ENCODE measurements at regions not wholly inside any gene's neighbourhood (a gene's known extent, or its start where the extent isn't known, plus 50 kb on each side); places are given as distances from the start of the nearest gene placed in this dataset.

DNA sequence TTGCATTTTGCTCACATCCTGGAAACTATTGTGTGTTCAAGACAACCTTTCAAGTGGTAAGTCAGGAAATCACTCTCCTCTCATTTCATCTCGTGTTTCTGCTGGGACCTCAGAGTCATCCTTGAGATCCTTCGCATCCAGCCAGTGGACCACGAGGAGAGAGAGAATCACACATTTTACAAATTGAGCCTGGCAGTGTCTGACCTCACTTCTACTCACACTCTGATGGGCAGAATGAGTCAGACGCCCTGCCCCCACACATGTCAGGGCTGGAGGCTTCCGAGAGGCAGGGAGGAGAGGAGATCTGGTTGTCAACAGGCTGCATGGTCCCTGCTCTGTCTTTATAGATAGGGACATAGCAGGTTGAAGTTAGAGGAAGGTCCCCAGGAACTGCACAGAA, 509.7 kb downstream of the AJAP1 start:
- intact Hi-C loops (cut with micrococcal nuclease) = no loop called here
- TF ChIP-seq EZH2phosphoT487 (IDR thresholded peaks at IDR 0.05; ENCODE audit: borderline replicate concordance, low read length) (no peak), EZH2 (IDR thresholded peaks at IDR 0.05; ENCODE audit: low read length, unreplicated experiment) (no peak), CTCF (conservative IDR thresholded peaks at IDR 0.05; ENCODE audit: low read depth, low read length) (no peak)
- Histone ChIP-seq H2AFZ (ENCODE audit: low read length) (no peak overlapping the region), H4K20me1 (ENCODE audit: low read length) (no peaks in the 10 kb centered on the region), H3K4me3 (ENCODE audit: low read length) (no peak overlapping the region), H3K27me3 (ENCODE audit: low read length) (no peaks in the 10 kb centered on the region), H3K79me2 (ENCODE audit: low read length) (no peaks in the 10 kb centered on the region), H3K4me2 (ENCODE audit: low read length) (no peak overlapping the region), H3K27ac (ENCODE audit: low read length) (no peak overlapping the region), H3K36me3 (ENCODE audit: low read depth, low read length) (no peaks in the 10 kb centered on the region), H3K9me2 (replicated peaks; ENCODE audit: low read length) (no peaks in the 10 kb centered on the region), H3K9ac (ENCODE audit: low read length) (no peak overlapping the region), H3K9me3 (ENCODE audit: low read length) (peaks cover 19% of the 10 kb centered on the region), H3K4me1 (ENCODE audit: insufficient read depth, low read length) (no peaks in the 10 kb centered on the region), H3F3A (ENCODE audit: low read length, unreplicated experiment) (no peaks in the 10 kb centered on the region)
- CTCF ChIA-PET = no interaction called here
- ATAC-seq (no peak), DNase-seq (no peak)
- BruUV-seq (replicated peaks) = no TSS peak
- POLR2A ChIA-PET (ENCODE audit: unreplicated experiment) = no interaction called here

GRCh38 chr1:5161372-5161771, 507.0 kb downstream of the AJAP1 start:
- Histone ChIP-seq H3K9me2 (replicated peaks; ENCODE audit: low read length) (no peaks in the 10 kb centered on the region), H4K20me1 (ENCODE audit: low read length) (no peaks in the 10 kb centered on the region), H3F3A (ENCODE audit: low read length, unreplicated experiment) (no peaks in the 10 kb centered on the region), H3K4me1 (ENCODE audit: insufficient read depth, low read length) (no peaks in the 10 kb centered on the region), H3K4me2 (ENCODE audit: low read length) (no peak overlapping the region), H3K9ac (ENCODE audit: low read length) (no peak overlapping the region), H2AFZ (ENCODE audit: low read length) (no peak overlapping the region), H3K4me3 (ENCODE audit: low read length) (no peak overlapping the region), H3K79me2 (ENCODE audit: low read length) (no peaks in the 10 kb centered on the region), H3K27ac (ENCODE audit: low read length) (no peak overlapping the region), H3K36me3 (ENCODE audit: low read depth, low read length) (no peaks in the 10 kb centered on the region), H3K9me3 (ENCODE audit: low read length) (peaks cover 24% of the 10 kb centered on the region; the same call in 1 of the 2 replicates), H3K27me3 (ENCODE audit: low read length) (no peaks in the 10 kb centered on the region)
- intact Hi-C loops (cut with micrococcal nuclease) = no loop called here
- DNase-seq (no peak), ATAC-seq (no peak)
- CTCF ChIA-PET = no interaction called here
- POLR2A ChIA-PET (ENCODE audit: unreplicated experiment) = no interaction called here
- TF ChIP-seq EZH2phosphoT487 (IDR thresholded peaks at IDR 0.05; ENCODE audit: borderline replicate concordance, low read length) (no peak), EZH2 (IDR thresholded peaks at IDR 0.05; ENCODE audit: low read length, unreplicated experiment) (no peak), CTCF (conservative IDR thresholded peaks at IDR 0.05; ENCODE audit: low read depth, low read length) (no peak)
- no TSS peak for BruUV-seq (replicated peaks)

GRCh38 chr1:5157175-5157574, 502.8 kb downstream of the AJAP1 start:
- Histone ChIP-seq H3K4me1 (ENCODE audit: insufficient read depth, low read length) (no peaks in the 10 kb centered on the region), H3K9ac (ENCODE audit: low read length) (no peak overlapping the region), H3F3A (ENCODE audit: low read length, unreplicated experiment) (no peaks in the 10 kb centered on the region), H3K27ac (ENCODE audit: low read length) (no peak overlapping the region), H3K9me2 (replicated peaks; ENCODE audit: low read length) (no peaks in the 10 kb centered on the region), H3K4me2 (ENCODE audit: low read length) (no peak overlapping the region), H2AFZ (ENCODE audit: low read length) (no peak overlapping the region), H3K36me3 (ENCODE audit: low read depth, low read length) (no peaks in the 10 kb centered on the region), H3K27me3 (ENCODE audit: low read length) (no peaks in the 10 kb centered on the region), H4K20me1 (ENCODE audit: low read length) (no peaks in the 10 kb centered on the region), H3K4me3 (ENCODE audit: low read length) (no peak overlapping the region), H3K9me3 (ENCODE audit: low read length) (peaks cover 33% of the 10 kb centered on the region), H3K79me2 (ENCODE audit: low read length) (no peaks in the 10 kb centered on the region)
- ChIA-PET CTCF (no interaction called here), POLR2A (ENCODE audit: unreplicated experiment) (no interaction called here)
- TF ChIP-seq EZH2phosphoT487 (IDR thresholded peaks at IDR 0.05; ENCODE audit: borderline replicate concordance, low read length) (no peak), EZH2 (IDR thresholded peaks at IDR 0.05; ENCODE audit: low read length, unreplicated experiment) (no peak), CTCF (conservative IDR thresholded peaks at IDR 0.05; ENCODE audit: low read depth, low read length) (no peak)
- BruUV-seq (replicated peaks) = no TSS peak
- intact Hi-C loops (cut with micrococcal nuclease) = no loop called here
- DNase-seq = no peak
- ATAC-seq = no peak
